GM21529 (cell line): ENCODE measurements at regions not wholly inside any gene's neighbourhood (a gene's known extent, or its start where the extent isn't known, plus 50 kb on each side); places are given as distances from the start of the nearest gene placed in this dataset.
"Not testable (repeated sequence)": the region's sequence is repeated elsewhere in the genome, so short reads cannot be mapped to it uniquely, and the experiment has no call there.

Experiments used
- ATAC-seq: cut with Tn5 transposase; IDR thresholded peaks from one replicate; pipeline ENCODE4 v1.9.1; 2021; ENCODE audit not compliant: unreplicated experiment

DNA sequence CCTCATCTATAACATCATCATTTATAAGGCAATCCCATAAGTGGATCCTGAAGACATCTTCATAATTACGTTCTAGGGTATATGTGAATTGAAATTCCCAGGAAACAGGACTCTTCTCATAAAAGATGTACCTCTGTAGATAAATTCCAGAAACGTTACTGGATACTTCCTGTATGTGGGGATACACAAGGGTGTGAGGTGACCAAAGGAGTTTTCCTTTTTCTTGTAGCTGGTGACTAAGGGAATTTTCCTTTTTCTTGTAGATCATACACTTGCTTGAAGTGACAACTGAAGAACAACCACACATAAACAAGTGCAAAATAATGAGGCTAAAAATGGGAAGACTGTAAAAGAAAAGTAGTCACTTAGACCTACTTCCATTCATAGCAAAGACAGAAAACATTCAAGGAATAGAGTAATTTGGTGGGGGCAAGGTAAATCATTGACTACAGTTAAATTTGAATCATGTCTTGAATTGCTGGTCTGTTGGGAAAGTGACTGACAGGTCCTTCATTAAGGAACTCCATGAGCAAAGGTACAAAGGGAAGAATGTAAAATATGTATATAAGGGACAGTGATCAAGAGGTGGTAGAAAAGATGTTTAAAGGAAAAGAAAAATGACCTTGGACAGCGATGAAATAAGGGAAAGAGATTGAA is 53.2 kb upstream of the UBE2E3 start:
- no peak for ATAC-seq

DNA sequence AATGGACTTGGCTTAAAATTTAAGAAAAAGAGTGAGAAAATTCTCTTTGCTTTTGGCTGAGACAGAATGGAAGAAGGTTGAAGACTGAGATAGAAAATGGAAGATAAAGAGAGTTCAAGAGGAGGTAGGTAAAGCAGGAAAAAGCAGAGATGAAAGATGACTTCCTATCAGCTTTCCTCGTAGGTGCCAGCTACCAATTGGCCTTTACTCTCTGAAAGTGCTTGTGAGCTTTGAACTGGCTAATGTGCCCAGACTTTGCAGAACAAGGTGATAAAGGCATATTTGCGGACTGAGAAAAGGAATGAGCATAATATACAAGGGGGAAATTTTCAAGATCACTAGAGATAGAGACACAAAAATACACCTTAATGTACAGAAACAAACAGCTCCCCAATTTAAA is 54.7 kb upstream of the UBE2E3 start:
- ATAC-seq = no peak

DNA sequence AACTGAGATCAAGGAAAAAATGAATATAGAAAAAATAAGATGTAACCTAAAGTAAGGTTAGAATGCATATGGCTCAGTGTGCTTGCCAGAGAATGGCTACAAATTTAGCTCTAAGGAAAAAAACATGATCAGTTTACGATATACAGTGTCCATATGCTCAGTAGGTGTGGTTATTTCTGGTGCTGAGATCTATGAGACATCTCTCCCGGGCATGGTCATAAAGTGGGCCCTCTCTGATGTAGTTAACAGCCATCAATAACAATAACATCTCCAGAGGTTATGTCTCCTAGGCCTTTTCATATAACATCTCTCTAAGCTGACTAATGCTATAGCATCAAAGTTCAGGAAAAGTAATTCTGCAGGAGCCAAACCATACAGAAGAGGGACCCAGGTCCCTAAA is 56.3 kb upstream of the UBE2E3 start:
- ATAC-seq = no peak

DNA sequence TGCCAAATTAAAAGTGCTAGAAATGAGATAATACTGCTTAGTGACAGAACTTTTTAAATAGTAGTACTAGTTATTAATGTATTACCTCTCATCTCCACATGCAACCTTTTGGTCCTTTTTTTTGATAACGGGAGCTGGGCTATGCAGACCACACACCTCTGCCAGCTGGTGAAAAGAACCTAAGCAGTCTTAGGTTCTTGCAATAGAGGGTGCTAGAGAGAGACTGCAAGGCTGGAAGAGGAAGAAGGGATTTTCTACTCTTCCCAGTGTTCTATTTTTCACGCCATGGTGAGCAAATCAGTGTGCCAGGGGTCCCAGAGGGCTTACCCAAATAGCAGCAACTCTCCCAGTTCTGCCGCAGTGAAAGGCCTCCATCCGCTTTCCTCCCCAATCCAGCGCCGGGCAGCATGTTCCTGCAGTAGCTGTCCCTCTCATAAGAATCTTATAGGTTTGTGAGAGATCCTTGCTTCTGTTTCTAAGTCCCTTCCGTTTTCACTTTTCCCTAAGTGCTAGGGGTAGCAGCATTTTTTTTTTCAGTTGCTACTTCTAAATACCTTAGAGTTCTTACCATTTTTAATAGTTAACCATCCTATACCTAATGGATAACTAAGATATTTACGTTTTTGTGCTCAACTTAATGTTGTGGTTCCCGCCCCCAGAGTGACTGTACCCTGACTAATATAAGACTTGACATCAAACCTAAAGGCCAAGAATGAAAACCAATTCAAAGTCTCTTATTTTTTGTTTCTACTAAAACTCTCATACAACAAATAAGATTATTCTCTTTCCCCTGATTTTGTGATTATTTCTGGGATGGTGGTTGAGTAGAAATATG is 69.4 kb upstream of the UBE2E3 start:
- ATAC-seq = no peak

DNA sequence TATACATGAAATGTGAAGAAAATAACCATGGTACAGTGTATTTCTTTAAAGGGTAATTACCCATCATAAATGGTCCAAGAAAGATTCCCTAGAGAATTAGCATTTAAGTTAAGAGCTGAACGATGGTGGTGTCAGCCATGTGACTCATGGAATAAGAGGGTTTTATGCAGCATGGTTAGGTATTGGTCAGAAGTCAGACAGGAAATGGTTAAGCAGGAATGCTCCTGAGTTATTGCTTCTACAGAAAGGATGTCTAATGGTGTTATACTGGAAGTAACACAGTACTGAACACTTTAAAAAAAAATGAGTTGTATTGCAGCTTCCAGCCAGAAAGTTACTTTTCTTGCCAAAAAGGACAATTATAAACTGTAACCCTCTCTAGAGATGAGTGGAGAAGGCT is 72.7 kb upstream of the UBE2E3 start:
- no peak for ATAC-seq

DNA sequence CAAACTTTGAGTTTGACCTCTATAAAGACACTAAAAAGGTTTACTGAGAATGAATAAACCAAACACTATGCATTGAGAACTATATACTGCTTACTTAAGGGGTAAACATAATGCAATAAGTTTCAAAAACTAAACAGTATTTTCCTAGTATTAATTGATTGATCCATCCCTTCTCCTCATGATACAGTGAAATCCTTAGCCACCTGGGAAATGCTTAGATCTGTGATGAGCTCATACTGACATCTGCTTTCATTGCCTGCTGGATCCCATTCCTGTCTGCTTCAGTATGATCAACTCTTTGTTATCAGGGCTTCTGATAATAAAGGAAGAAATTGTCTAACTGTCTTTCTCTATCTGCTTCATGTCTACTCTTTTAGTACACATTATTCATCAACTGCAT is 74.9 kb upstream of the UBE2E3 start:
- no peak for ATAC-seq

DNA sequence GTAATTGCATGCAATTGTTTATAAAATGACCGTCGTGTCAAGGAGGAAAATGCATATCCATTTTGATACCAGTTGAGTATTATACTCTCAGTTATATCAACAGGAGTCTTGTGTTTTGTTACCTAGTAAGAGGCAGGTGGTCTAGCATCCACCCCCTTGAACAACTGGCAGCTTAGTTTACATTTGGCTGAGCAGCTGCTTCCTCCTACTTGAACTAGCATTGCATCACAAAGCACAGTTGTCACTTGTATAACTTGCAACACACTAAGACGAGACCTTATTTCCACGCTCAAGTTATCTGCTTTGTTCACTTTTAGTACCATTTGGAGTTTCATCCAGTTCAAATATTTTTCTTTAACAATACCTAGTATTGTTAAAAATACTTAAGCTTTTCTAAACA is 75.4 kb upstream of the UBE2E3 start:
- ATAC-seq = no peak

DNA sequence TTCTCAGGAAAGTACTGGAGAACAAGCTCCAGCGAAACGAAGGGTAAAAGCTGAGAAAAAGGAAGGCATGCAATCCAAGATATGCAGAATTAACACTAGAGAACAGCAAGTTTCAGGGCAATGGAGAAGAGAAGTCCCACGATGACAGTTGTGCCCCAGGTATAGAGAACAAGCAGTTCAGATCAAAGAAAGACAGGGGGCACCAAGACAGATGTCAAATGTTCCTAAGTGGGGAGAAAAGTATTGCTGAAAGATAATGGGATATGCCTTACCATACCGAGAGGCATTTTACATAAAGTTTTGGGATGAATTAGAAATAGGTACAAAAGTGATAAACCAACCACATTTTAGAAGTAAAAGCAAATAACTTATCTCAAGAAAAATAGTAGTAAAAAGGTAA is 79.1 kb upstream of the UBE2E3 start:
- ATAC-seq = no peak

DNA sequence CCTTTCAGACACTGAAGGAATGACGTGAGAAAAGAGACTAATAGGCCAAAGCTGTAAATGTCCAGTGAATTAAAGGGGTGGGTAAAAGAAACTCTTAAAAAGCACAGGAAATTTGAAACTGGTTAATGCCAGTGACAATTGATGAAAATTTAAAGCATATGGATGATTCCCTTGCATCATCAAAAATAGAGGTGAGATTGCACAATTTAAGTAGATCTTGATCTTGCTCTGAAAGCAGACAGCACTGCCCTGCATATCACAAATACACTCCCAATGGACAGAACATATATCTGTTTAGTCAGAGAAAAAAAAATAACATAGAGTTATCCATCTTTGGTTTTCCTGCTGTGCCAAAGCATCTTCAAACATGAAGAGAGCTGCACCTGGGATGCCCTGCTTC is 86.7 kb upstream of the UBE2E3 start:
- ATAC-seq = no peak

DNA sequence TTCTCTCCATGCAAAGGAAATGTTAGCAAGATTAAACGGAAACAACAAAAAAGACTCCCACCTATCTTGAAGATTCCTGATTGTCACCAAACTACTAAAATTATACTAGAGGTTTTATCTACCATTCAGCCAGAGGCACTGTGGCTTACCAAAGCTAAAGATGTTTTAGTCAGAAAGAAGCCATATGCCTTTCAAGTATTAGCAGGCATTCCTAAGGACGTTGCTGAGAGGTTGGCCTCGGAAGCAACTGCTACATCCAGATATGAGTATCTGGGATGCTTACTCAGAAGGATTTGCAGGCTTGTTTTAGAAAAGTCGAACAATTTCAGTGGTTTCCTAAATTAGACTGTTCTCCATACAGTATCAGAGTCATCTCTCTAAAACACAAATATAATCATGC is 88.3 kb upstream of the UBE2E3 start:
- no peak for ATAC-seq

DNA sequence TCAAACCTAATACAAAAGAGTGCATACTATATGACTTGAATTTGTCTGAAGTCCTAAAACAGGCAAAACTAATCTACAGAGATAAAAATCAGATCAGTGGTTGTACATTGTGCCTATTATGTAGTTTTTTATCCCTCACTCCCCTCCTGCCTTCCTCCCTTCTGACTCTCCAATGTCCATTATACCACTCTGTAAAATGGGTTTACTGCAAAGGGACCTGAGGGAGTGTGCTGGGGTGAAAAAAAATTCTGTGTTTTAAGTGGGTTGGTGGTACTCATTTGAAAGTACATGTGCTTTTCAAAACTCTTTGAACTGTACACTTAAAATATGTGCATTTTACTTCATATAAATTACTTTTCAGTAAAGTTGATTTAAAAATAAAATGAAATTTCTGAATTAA is 89.0 kb upstream of the UBE2E3 start:
- ATAC-seq = no peak

DNA sequence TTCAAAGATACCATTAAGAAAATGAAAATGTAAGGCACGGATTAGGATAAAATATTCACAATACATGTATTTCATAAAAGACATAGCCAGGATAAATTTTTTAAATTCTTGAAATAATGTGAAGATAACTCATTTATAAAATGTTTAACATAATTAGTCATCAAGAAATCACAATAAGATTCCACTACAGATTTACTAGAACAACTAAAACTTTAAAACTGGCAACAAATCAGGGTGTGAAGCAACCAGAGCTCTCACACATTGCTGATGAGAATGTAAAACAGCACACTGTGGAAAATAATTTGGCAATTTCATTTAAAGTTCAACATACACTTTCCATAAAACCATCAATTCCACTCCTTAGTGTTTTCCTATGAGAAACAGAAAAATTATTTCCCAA is 89.6 kb upstream of the UBE2E3 start:
- ATAC-seq = no peak

DNA sequence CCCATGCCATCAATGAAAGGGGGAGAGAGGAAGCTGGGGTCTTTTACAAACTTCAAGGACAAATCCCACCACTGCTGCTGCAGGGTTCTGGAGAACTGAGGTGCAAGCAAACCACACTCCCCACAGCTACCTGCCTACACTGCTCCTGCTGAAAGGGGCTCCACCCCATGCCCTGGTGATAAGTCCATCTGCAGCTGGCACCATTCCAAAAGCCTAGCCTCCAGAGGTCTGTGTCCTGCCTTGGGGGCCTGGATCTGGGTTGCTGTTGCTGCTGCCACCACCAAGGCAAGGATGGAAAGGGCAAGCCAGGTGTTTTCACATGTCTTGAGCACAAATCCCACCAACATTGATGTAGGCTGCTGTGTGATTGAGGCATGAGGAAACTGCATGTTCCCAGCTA is 97.4 kb upstream of the UBE2E3 start:
- no peak for ATAC-seq

DNA sequence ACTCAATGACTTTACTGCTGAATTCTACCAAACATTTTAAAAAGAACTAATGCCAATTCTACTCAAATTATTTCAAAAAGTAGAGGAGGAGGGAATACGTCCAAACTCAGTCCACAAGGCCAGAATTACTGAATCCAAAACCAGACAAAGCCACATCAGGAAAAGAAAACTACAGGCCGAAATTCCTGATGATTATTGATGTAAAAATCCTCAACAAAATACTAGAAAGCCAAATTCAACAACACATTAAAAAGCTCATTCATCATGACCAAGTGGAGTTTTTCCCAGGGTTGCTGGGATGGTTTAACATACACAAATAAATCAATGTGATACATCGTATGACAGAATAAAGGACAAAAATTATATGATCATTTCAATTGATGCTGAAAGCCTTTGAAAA is 103.9 kb upstream of the UBE2E3 start:
- ATAC-seq = no peak

DNA sequence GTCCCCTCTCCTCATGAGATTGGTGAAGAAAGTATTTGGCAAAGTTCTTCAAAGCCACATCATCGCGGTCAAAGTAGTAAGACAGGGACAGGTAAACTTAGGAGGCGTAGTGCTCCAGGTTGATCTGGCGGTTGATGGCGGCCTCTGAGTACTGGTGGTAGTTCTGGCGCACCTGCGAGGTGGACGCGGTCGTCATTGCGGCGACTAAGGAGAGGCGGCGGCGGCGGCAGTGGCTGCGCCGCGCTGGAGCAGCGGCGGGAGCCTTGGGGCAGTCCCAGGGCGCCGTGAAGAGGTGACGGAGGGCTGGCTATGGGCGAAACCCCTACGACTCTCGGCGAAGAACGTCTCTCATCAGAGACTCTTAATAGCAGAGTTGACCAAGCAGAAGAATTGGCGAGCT is 107.2 kb upstream of the UBE2E3 start:
- ATAC-seq = no peak

DNA sequence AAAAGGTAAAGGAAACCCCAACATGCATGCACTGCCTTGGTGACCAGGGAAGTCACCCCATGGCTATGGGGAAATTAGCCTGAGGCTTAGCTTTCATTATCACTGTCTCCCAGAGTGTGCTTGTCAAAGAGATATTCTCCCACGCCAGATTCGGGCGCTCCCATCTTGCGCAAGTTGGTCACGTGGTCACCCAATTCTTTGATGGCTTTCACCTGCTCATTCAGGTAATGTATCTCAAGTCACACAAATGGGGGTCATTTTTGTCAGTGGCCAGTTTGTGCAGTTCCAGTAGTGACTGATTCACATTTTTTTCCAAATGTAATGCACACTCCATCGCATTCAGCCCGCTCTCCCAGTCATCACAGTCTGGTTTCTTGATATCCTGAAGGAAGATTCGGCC is 107.6 kb upstream of the UBE2E3 start:
- ATAC-seq = not testable (repeated sequence)

DNA sequence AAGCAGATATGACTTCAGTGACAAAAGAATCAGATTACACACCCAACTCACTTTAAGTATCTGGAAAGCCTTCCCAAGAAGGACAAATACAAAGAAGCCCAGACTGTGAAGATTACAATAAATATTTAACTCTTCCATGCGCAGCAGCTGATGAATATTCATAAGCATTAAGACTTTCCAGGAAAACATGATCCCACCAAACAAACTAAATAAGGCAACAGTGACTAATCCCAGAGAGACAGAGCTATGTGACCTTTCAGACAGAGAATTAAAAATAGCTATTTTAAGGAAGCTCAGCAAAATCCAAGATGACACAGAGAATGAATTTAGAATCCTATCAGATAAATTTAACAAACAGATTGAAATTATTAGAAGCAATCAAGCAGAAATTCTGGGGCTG is 108.2 kb upstream of the UBE2E3 start:
- ATAC-seq = no peak

DNA sequence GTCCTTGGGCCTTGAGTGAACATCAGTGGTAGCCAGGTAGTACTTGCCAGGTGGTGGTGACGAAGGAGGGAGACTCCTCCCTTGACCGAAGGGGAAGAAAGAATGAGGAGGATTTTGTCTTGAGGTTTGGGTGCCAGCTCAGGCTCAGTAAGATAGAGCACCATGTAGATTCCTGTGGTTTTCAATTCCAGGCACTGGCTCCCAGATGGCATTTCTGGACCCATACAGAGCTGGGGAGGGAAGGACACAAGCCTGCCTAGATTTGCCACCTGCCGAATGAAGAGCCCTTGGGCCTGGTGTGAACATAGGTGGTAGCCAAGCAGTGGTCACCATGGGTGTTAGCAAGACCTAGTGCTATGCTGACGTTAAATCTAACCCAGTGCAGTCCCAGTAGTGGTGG is 108.8 kb upstream of the UBE2E3 start:
- no peak for ATAC-seq

DNA sequence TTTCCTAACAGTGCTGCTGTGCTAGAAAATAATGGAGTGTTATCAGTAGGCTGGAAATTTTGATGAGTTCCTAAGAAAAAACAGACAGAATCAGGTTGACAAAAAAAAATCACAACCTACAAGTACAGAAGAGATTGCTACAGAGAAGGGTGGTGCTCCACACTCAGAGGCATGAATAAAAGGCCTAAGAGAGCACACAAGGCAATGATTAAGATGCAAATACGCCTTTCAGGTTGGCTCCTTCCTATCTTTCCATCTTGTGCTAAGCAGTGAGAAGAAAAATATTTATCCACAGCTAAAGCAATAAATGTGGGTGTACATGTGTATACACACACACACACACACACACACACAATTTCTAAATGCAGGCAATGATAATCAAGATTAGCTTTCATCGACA is 130.6 kb upstream of the UBE2E3 start:
- no peak for ATAC-seq

DNA sequence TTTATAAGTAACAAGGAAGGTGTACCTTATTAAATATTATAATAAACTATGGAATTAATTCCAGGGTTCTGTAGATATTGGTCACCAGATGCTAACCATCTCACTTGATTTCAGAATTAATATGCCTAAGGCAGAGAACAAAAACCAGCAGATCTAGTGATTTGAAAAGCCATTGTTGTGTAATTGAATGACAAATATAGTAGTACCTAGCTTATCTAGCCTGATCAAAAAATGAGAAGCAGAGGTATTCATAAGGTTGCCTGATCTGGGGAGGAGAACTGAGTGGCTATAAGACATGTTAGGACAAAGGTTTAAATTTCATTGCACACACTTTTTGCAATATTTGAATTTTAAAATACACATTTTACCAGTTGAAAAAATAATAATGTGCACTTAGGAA is 132.0 kb upstream of the UBE2E3 start:
- ATAC-seq = no peak

DNA sequence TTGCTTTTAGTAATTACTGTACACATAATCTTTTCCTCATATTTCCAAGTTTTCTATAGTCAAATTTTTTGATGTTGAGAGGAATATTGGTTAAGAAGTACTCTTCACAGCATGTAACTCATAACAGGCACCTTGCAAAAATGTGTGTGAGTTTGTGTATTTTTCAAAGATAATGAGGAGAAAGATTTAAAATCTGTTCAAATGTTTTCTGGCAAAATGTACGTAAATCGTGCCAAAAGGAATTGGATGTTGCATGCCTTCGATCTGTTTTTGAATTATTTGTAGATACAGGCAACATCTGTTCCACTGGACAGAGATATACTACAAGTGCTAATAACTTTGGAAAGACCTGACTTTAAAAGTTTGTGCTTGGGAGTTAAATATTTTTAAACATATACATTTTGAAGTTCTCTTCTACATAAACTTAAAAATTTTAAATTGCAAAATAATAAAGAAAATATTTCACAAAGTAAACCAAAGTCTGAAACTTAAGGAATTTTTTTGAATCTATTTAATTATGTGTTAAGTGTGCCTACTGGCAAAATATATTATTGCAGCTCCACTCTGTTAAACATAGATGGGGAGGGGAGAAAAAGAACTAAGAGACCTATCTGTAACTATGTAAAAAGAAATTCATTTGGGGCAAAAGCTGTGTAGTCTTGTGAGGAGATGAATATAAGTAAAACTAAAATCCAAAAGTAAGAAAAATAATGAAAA is 133.5 kb upstream of the UBE2E3 start:
- no peak for ATAC-seq

DNA sequence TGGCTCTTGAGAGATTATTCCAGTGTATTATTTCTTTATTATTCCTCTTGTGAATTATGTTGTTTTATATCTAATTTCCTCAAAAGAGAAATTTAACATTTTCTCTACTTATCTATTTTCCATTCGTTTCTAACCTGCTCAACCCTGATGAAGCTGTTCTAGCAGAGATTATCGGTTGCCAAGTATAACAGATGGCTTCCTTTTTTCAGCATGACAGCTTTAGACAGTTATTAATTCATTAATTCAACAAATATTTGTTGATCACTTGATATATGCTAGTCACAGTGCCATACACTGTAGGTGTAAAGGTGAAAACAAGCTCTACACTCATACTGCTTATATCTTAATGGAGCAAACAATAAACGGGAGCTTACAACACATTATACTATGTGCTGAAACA is 137.9 kb upstream of the UBE2E3 start:
- ATAC-seq = no peak
